NCI-H526 (cell line): ENCODE measurements at regions not wholly inside any gene's neighbourhood (a gene's known extent, or its start where the extent isn't known, plus 50 kb on each side); places are given as distances from the start of the nearest gene placed in this dataset.

Experiments
- DNase-seq, 2 experiments: peaks; one replicate each; lab custom pipeline; 2025; lab: John Stamatoyannopoulos, UW

DNA sequence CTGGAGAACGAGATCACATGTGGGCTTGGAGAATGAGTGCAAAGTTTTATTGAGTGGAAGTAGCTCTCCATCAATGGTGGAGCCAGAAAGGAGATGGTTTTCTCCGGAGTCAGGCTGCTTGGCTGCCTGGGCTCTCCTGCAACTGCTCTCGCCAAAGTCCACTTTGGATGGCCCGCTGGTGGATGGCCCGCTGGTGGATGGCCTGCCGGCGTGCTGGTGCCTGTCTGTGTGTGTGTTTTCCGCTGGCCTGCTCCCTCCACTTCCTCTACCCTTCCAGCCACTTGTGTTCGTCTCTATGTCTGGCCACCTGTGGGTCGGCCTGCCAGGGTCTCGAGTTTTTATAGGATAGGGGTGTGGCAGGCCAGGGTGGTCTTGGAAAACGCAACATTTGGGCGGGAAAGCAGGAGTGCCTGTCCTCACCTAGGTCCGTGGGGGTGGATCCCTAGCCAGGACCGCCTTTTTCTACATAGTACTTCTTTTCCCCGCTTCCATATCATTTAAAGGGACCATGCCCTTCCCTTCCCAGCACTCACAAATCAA lies 1292.1 kb upstream of the PIK3C3 start:
- DNase-seq, result no peak

GRCh38 chr18:40653682-40654081 lies 1301.4 kb upstream of the PIK3C3 start:
- no peak for DNase-seq

GRCh38 chr18:40652321-40652720 lies 1302.7 kb upstream of the PIK3C3 start:
- no peak for DNase-seq

GRCh38 chr18:40651163-40651562 lies 1303.9 kb upstream of the PIK3C3 start:
- DNase-seq, result no peak

GRCh38 chr18:40642692-40643229 lies 1312.3 kb upstream of the PIK3C3 start:
- DNase-seq, result no peak

DNA sequence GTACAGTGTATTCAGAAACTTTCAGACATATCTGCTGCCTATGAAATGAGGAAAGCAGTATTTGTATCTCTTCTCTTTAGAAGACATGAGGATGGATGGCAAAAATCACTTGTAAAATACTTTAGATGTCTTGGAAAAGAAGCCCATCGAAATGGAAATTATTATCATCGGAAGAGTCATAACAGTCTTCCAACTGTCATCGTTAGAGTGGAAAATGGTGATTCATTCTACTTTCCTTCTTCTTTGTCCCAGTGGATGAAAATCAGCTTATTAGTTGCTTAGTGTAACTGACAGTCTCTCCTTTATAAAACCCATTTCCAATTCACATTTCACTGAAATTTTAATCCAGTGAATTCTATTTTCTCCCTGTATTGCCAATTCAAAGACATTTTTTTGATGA lies 1323.7 kb upstream of the PIK3C3 start:
- no peak for DNase-seq

- DNase-seq, result no peak
These were observed 1324.5 kb upstream of the PIK3C3 start for GRCh38 chr18:40630496-40630895.

GRCh38 chr18:40624959-40625358 lies 1330.1 kb upstream of the PIK3C3 start:
- DNase-seq, result no peak

GRCh38 chr18:40613721-40614120 lies 1341.3 kb upstream of the PIK3C3 start:
- no peak for DNase-seq

DNA sequence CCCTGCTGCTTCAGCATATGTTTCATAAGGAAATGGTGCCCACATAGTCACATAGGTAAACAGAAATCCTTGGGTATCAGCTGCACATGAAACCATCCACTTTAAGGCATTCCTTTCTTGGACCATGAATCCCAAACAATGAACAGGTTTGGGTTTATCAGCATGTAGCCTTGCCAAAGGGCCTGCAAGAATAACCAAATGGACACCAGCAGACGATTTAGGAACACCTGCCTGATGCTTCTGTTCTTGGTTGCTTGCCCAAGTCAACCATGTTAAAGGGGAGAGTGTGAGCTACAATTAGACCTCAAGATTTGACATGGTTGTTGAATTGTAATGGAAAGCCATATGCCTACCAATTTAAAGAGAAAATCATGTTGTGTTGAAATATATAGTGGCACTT lies 1342.7 kb upstream of the PIK3C3 start:
- no peak for DNase-seq

- DNase-seq, result no peak
These were observed 1346.8 kb upstream of the PIK3C3 start for GRCh38 chr18:40608226-40608625.

GRCh38 chr18:40607542-40608148 lies 1347.4 kb upstream of the PIK3C3 start:
- DNase-seq, result no peak

GRCh38 chr18:40606996-40607395 lies 1348.0 kb upstream of the PIK3C3 start:
- no peak for DNase-seq

DNA sequence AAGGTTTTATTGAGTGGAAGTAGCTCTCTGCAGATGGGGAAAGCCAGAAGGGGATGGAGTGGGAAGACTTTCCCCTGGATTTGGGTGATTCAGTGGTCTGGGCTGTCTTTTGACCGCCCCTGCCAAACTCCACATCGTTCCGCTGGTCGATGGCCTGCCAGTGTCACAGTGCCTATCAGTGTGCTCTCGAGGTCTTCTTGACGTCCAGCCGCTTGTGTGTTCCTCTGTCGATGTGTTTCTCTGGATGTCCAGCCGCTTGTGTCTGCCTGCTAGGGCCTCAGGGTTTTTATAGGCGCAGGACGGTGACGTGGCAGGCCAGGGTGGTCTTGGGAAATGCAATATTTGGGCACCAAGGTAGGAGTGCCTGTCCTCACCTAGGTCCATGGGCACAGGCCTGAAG lies 1371.4 kb upstream of the PIK3C3 start:
- DNase-seq, result no peak

DNA sequence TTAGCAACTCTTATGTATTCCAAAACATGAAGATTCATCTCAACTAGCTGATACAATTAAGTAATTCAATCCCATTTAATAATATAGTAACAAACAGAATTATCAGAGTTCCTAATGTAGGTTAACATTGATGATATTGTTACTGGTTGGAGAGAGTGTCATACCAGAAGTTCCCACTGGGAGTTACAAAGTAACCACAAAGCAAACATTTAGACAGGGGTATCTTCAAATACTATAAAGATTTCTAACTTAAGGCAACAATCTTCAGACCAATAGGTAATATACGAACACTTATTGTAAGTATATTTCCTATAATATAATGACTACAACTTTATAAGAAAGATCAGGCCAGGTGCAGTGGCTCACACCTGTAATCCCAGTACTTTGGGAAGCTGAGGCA lies 1372.9 kb upstream of the PIK3C3 start:
- DNase-seq, result no peak

- no peak for DNase-seq
These were observed 1377.1 kb upstream of the PIK3C3 start for GRCh38 chr18:40577981-40578365.

- DNase-seq, result no peak
These were observed 1377.6 kb upstream of the PIK3C3 start for GRCh38 chr18:40577239-40577980.

GRCh38 chr18:40576507-40577115 lies 1378.4 kb upstream of the PIK3C3 start:
- no peak for DNase-seq

- DNase-seq, result no peak
These were observed 1384.4 kb upstream of the PIK3C3 start for GRCh38 chr18:40570615-40571014.

DNA sequence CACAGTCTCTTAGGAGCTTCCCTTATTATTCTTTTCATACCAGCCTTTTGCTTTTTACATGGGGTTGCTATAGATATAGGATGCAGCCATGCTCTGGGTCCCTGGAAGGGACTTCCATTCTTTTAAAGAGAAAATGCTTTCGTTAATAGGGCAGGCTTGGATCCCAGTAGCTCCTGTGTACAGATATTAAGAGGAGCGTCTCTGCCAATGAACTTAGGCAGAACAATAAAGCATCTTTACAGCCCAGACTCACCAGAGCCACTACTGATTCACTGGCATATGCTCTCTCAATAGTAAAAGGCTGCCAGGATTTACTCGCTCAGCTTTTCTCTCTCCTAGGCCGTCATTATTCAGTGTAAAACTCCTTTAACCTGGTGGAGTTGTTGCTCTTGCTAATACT lies 1385.4 kb upstream of the PIK3C3 start:
- no peak for DNase-seq

DNA sequence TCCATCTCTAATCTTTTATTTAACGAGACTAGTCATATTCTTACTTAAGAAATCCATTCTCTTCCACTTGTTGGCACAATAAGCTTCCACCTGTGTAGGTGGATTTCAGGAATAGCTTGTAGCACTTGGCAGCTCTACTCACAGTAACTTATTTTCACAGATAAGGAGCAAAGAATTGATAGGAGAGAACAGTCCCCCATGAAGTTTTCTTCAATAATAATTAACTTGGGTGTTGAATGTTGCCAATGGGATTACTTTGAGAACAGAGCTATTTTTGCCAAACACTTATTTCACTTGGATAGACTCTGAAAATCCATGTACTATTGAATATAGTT lies 1388.6 kb upstream of the PIK3C3 start:
- DNase-seq, result no peak

- no peak for DNase-seq
These were observed 1389.1 kb upstream of the PIK3C3 start for GRCh38 chr18:40565805-40566509.
